ENCODE measurements at regions not wholly inside any gene's neighbourhood (a gene's known extent, or its start where the extent isn't known, plus 50 kb on each side); places are given as distances from the start of the nearest gene placed in this dataset.

DNA sequence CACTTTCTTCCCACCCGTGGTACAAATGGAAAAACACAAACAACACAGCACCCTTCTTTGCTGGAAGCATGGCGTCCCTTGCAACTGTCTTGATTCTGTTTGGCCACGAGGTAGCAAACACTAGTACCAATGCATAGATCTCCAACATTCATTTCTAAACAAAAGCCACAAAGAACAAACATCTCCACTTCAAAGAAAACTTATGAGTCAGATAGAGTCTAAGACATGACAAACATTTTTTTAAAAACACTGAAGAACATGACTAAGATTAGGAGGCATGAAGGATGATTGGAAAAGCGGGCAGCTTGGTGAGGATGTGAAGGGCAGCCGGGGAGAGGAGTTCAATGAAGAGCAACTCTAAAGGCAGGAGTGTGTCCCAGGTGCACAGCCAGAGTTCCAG, 197.6 kb upstream of the FAM9B start:
- no peak for DNase-seq
- H3K27me3 ChIP-seq (ENCODE audit: control insufficient read depth in 1 of 2, insufficient read depth in 2 of 2, low read length in 1 of 2) = no peaks in the 10 kb centered on the region
- H3K36me3 ChIP-seq (ENCODE audit: control insufficient read depth in 1 of 2, insufficient read depth in 2 of 2, low read length in 1 of 2) = no peaks in the 10 kb centered on the region
- intact Hi-C loops (cut with DNase I) = no loop called here
- WGBS, 2 donors = 82 to 90% methylated on average over 5 of the region's 5 CpGs
- ATAC-seq (ENCODE audit: low FRiP score) = no peak
- no peak overlapping the region for H3K27ac ChIP-seq (ENCODE audit: low read depth in 1 of 2, low read length in 2 of 2)
- no peaks in the 10 kb centered on the region for H3K9me3 ChIP-seq (ENCODE audit: control insufficient read depth, low read length)
- no peak overlapping the region for H3K4me3 ChIP-seq (ENCODE audit: low read length in 2 of 2)
- H3K4me1 ChIP-seq (ENCODE audit: control insufficient read depth in 1 of 2, insufficient read depth in 2 of 2, low read length in 2 of 2) = no peaks in the 10 kb centered on the region

DNA sequence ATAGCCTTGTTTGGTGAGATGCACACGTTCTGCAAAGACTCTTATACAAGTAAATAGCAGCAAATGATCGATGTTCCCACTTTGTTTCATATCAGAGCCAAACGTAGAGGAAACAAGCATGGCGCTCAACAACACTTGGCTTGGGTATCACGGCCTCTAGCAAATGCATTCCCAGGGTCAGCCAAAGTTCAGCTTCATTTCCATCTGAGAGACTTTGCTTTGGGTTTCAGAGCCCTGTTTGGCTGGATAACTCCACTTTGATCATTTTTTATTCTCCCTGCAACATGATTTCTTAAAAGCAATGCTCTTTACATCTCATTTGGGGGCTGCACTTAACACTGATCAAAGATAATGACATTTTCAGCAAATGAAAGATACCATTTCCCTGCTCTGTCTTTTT, 199.2 kb upstream of the FAM9B start:
- no peak overlapping the region for H3K4me3 ChIP-seq (ENCODE audit: low read length in 2 of 2)
- 54 to 55% methylated on average over 5 of the region's 5 CpGs for WGBS, 2 donors
- H3K9me3 ChIP-seq (ENCODE audit: control insufficient read depth, low read length) = no peaks in the 10 kb centered on the region
- no peak for ATAC-seq (ENCODE audit: low FRiP score)
- H3K36me3 ChIP-seq (ENCODE audit: control insufficient read depth in 1 of 2, insufficient read depth in 2 of 2, low read length in 1 of 2) = no peaks in the 10 kb centered on the region
- no peaks in the 10 kb centered on the region for H3K4me1 ChIP-seq (ENCODE audit: control insufficient read depth in 1 of 2, insufficient read depth in 2 of 2, low read length in 2 of 2)
- H3K27ac ChIP-seq (ENCODE audit: low read depth in 1 of 2, low read length in 2 of 2) = no peak overlapping the region
- intact Hi-C loops (cut with DNase I) = no loop called here
- H3K27me3 ChIP-seq (ENCODE audit: control insufficient read depth in 1 of 2, insufficient read depth in 2 of 2, low read length in 1 of 2) = no peaks in the 10 kb centered on the region
- DNase-seq = no peak

DNA sequence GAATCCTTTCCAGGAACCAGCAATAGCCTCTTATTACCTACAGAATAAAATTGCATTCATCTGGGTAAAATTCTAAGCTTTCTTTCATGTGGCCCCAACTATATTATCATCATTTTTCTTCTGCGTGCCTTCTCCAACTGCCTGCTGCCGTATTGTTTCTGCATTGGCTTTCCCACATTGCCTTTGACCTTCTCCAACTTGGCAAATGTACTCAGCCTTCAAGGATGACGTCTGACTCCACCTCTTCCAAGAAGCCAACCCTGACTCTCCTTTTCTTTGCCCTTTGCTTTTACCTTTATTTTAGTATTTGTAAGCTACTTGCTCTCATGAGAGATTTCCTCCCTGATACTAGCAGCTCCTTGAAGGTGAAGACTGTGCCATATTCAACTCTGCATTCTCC, 200.4 kb upstream of the FAM9B start:
- ATAC-seq (ENCODE audit: low FRiP score) = no peak
- 86 to 87% methylated on average over 3 of the region's 3 CpGs for WGBS, 2 donors
- intact Hi-C loops (cut with DNase I) = no loop called here

DNA sequence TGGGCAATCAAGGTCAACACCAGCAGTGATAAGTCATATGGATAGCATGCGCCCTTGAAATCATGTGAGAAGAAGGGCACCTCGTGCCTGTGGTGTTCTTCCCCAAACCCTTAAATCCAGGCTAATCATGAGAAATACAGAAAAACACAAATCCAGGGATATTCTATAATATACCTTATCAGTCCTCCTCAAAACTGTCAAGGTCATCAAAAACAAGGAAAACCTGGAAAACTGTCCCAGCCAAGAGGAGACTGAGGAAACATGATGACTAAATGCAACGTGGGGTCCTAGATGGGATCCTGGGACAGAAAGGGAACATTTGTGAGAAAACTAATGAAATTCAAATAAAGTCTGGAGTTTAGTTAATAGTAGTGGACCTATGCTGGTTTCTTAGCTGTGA, 201.8 kb upstream of the FAM9B start:
- Histone ChIP-seq H3K36me3 (ENCODE audit: control insufficient read depth in 1 of 2, insufficient read depth in 2 of 2, low read length in 1 of 2) (no peaks in the 10 kb centered on the region), H3K4me1 (ENCODE audit: control insufficient read depth in 1 of 2, insufficient read depth in 2 of 2, low read length in 2 of 2) (no peaks in the 10 kb centered on the region), H3K4me3 (ENCODE audit: low read length in 2 of 2) (no peak overlapping the region), H3K9me3 (ENCODE audit: control insufficient read depth, low read length) (no peaks in the 10 kb centered on the region), H3K27ac (ENCODE audit: low read depth in 1 of 2, low read length in 2 of 2) (no peak overlapping the region), H3K27me3 (ENCODE audit: control insufficient read depth in 1 of 2, insufficient read depth in 2 of 2, low read length in 1 of 2) (no peaks in the 10 kb centered on the region)
- no peak for DNase-seq
- 78 to 98% methylated on average over 3 of the region's 3 CpGs for WGBS, 2 donors
- ATAC-seq (ENCODE audit: low FRiP score) = no peak
- intact Hi-C loops (cut with DNase I) = no loop called here

More for the DNA sequence above, 200.4 kb upstream of the FAM9B start:
- Histone ChIP-seq H3K4me3 (ENCODE audit: low read length in 2 of 2) (no peak overlapping the region), H3K9me3 (ENCODE audit: control insufficient read depth, low read length) (no peaks in the 10 kb centered on the region), H3K27me3 (ENCODE audit: control insufficient read depth in 1 of 2, insufficient read depth in 2 of 2, low read length in 1 of 2) (no peaks in the 10 kb centered on the region), H3K36me3 (ENCODE audit: control insufficient read depth in 1 of 2, insufficient read depth in 2 of 2, low read length in 1 of 2) (no peaks in the 10 kb centered on the region), H3K4me1 (ENCODE audit: control insufficient read depth in 1 of 2, insufficient read depth in 2 of 2, low read length in 2 of 2) (no peaks in the 10 kb centered on the region), H3K27ac (ENCODE audit: low read depth in 1 of 2, low read length in 2 of 2) (no peak overlapping the region)
- DNase-seq = no peak

DNA sequence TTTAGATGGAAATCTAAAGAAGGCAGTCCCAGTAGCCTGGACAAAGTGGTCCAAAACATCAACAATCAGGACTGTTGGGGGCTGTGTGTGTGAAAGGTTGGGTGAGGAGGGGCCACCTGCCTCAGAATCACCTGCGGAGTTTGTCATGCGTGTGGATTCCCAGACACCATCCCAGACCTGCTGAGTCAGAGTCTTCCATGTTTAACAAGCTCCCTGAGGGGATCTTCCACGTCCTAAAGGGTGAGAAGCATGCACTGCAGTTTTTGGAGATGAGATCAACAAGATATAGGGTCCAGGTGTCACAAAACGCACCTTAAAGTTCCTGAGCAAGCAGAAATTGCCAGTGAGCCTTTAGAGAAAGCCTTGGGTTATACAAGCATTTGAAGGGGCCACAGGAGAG, 207.0 kb upstream of the FAM9B start:
- ATAC-seq (ENCODE audit: low FRiP score) (no peak), DNase-seq (no peak)
- Histone ChIP-seq H3K27me3 (ENCODE audit: control insufficient read depth in 1 of 2, insufficient read depth in 2 of 2, low read length in 1 of 2) (no peaks in the 10 kb centered on the region), H3K4me1 (ENCODE audit: control insufficient read depth in 1 of 2, insufficient read depth in 2 of 2, low read length in 2 of 2) (no peaks in the 10 kb centered on the region), H3K27ac (ENCODE audit: low read depth in 1 of 2, low read length in 2 of 2) (no peak overlapping the region), H3K36me3 (ENCODE audit: control insufficient read depth in 1 of 2, insufficient read depth in 2 of 2, low read length in 1 of 2) (no peaks in the 10 kb centered on the region), H3K4me3 (ENCODE audit: low read length in 2 of 2) (no peak overlapping the region), H3K9me3 (ENCODE audit: control insufficient read depth, low read length) (no peaks in the 10 kb centered on the region)
- intact Hi-C loops (cut with DNase I) = no loop called here
- WGBS, 2 donors = 78 to 98% methylated on average over 4 of the region's 4 CpGs

DNA sequence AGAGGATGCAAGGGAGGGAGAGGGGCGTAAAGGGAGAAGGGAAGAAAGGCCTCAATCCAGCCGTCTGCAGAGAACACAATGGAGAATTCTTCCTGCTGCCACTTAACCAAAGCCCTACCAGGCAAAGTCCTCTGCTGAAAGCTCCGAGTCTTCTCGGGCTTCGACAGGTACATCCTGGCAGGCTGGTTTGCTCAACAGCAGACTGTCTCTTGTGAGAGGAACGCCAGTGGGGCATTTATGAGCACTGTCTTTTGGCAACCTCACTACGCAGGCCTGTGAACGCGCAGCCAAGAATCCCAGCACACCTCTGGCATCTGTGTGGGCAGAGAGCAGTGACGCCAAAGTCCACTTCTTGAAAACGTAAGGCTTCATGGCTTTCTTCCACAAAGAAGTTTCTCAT, 207.5 kb upstream of the FAM9B start:
- intact Hi-C loops (cut with DNase I) = no loop called here
- Histone ChIP-seq H3K27me3 (ENCODE audit: control insufficient read depth in 1 of 2, insufficient read depth in 2 of 2, low read length in 1 of 2) (no peaks in the 10 kb centered on the region), H3K9me3 (ENCODE audit: control insufficient read depth, low read length) (no peaks in the 10 kb centered on the region), H3K4me1 (ENCODE audit: control insufficient read depth in 1 of 2, insufficient read depth in 2 of 2, low read length in 2 of 2) (no peaks in the 10 kb centered on the region), H3K4me3 (ENCODE audit: low read length in 2 of 2) (no peak overlapping the region), H3K27ac (ENCODE audit: low read depth in 1 of 2, low read length in 2 of 2) (no peak overlapping the region), H3K36me3 (ENCODE audit: control insufficient read depth in 1 of 2, insufficient read depth in 2 of 2, low read length in 1 of 2) (no peaks in the 10 kb centered on the region)
- no peak for DNase-seq
- 81 to 83% methylated on average over 11 of the region's 11 CpGs for WGBS, 2 donors
- no peak for ATAC-seq (ENCODE audit: low FRiP score)

DNA sequence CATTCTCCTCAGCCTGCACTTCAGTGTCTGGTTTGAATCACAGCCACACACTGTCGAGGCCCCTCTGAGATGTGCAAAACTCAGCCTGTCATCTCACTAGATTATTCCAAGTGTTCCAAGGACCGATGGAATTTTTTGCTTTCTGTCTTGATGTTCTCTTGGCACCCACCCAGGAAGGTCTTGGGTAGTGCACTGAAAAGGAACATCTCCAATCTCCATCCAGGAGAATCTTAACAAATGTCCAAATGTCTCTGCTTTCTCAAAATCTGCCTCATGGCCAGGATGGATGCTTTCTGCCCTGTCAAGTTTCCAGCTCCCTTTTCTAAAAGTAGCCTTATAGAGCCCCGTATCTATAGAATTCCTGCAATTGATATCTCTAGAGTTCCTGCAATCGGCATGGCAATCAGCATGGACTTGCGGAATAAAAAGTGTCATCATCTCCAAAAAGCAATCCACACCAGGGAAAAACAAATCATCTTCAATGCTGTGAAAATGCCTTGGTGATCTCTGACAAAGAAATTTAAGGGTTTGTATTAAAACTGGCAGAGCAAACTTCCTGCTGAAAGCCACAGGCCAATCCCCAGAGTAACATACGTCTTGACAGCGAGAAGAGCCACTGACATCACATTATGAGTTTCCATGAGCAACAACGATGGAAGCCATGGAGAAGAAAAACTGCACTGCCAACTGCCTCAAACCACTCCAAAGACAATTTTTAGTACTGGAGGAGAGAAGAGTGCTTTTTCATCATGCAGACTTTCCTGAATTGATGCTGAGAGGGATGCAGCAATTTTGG, 215.3 kb upstream of the FAM9B start:
- H3K27ac ChIP-seq (ENCODE audit: low read depth in 1 of 2, low read length in 2 of 2) = no peak overlapping the region
- no peaks in the 10 kb centered on the region for H3K4me1 ChIP-seq (ENCODE audit: control insufficient read depth in 1 of 2, insufficient read depth in 2 of 2, low read length in 2 of 2)
- no peak overlapping the region for H3K4me3 ChIP-seq (ENCODE audit: low read length in 2 of 2)
- no peaks in the 10 kb centered on the region for H3K27me3 ChIP-seq (ENCODE audit: control insufficient read depth in 1 of 2, insufficient read depth in 2 of 2, low read length in 1 of 2)
- DNase-seq = no peak
- H3K9me3 ChIP-seq (ENCODE audit: control insufficient read depth, low read length) = no peaks in the 10 kb centered on the region
- ATAC-seq (ENCODE audit: low FRiP score) = no peak
- intact Hi-C loops (cut with DNase I) = no loop called here
- 49 to 63% methylated on average over 8 of the region's 8 CpGs for WGBS, 2 donors
- H3K36me3 ChIP-seq (ENCODE audit: control insufficient read depth in 1 of 2, insufficient read depth in 2 of 2, low read length in 1 of 2) = no peaks in the 10 kb centered on the region

DNA sequence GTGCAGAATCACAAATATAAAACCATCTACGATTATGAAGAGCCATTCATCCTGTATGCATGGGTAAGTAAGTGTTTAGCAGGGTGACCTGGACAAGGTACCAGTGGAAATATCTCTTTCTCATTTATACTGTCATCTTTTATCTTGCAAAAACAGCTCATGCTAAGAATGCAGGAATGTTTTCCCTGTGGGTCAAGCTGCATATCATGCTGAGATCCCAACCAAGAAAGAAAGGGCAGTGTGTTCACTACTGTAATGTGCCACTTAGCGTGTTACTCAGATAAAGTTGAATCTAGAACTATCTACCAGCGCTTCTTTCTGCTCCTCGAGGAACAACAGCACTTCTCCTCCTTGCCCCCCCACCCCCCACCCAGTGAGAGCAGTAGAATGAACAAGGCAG, 212.7 kb upstream of the TBL1X start:
- Histone ChIP-seq H3K4me1 (ENCODE audit: control insufficient read depth in 1 of 2, insufficient read depth in 2 of 2, low read length in 2 of 2) (no peaks in the 10 kb centered on the region), H3K9me3 (ENCODE audit: control insufficient read depth, low read length) (no peaks in the 10 kb centered on the region), H3K27me3 (ENCODE audit: control insufficient read depth in 1 of 2, insufficient read depth in 2 of 2, low read length in 1 of 2) (no peaks in the 10 kb centered on the region), H3K4me3 (ENCODE audit: low read length in 2 of 2) (no peak overlapping the region), H3K36me3 (ENCODE audit: control insufficient read depth in 1 of 2, insufficient read depth in 2 of 2, low read length in 1 of 2) (no peaks in the 10 kb centered on the region), H3K27ac (ENCODE audit: low read depth in 1 of 2, low read length in 2 of 2) (no peak overlapping the region)
- DNase-seq (no peak), ATAC-seq (ENCODE audit: low FRiP score) (no peak)
- intact Hi-C loops (cut with DNase I) = no loop called here
- WGBS, 2 donors = 60 to 83% methylated on average over 4 of the region's 4 CpGs

DNA sequence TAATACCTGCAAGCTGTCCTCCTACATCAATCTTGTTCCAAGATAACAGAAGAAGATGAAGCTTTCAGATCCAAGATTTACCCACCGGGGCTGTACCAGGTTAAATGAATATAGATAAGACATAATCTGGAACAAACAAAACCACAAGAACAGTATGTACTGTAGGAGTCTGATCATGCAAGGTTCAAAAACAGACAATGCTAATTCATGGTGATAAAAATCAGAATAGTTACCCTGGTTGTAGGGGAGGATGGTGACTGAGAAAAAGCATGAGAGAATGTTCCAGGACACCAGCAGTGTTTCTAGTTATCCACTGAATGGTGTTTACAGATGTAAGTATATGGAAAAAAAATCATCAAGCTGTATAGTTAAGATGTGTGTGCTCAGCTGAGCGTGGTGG, 211.6 kb upstream of the TBL1X start:
- no peak for ATAC-seq (ENCODE audit: low FRiP score)
- DNase-seq = no peak
- H3K4me3 ChIP-seq (ENCODE audit: low read length in 2 of 2) = no peak overlapping the region
- no peaks in the 10 kb centered on the region for H3K27me3 ChIP-seq (ENCODE audit: control insufficient read depth in 1 of 2, insufficient read depth in 2 of 2, low read length in 1 of 2)
- no peaks in the 10 kb centered on the region for H3K9me3 ChIP-seq (ENCODE audit: control insufficient read depth, low read length)
- H3K27ac ChIP-seq (ENCODE audit: low read depth in 1 of 2, low read length in 2 of 2) = no peak overlapping the region
- intact Hi-C loops (cut with DNase I) = no loop called here
- H3K36me3 ChIP-seq (ENCODE audit: control insufficient read depth in 1 of 2, insufficient read depth in 2 of 2, low read length in 1 of 2) = no peaks in the 10 kb centered on the region
- WGBS, 2 donors = 73 to 95% methylated on average over 2 of the region's 2 CpGs
- no peaks in the 10 kb centered on the region for H3K4me1 ChIP-seq (ENCODE audit: control insufficient read depth in 1 of 2, insufficient read depth in 2 of 2, low read length in 2 of 2)

Data from aorta (tissue), 5 donors.